Endothelial cell of umbilical vein (primary cell): ENCODE measurements at regions not wholly inside any gene's neighbourhood (a gene's known extent, or its start where the extent isn't known, plus 50 kb on each side); places are given as distances from the start of the nearest gene placed in this dataset.

ENCODE experiments used
- BruUV-seq: library from RNA; stranded (reverse); fragments of 400-500 nt; replicated peaks from 2 replicates; lab custom pipeline; 2021; lab: Mats Ljungman, UMichigan
- CTCF ChIA-PET: fragments of 300-600, 350-600 bp; sonication (Branson Sonifier 250); formaldehyde crosslinking; loops from one replicate; lab custom pipeline; 2021; ENCODE audit warnings: antibody characterized with exemption, inconsistent platforms; lab: Charles Lee
- POLR2A ChIA-PET: fragments of 300-600, 350-600 bp; sonication (Branson Sonifier 250); formaldehyde crosslinking; loops from one replicate; lab custom pipeline; 2021; ENCODE audit warnings: antibody characterized with exemption, inconsistent platforms; lab: Charles Lee
- DNase-seq: peaks from one replicate; pipeline ENCODE4 v3.0.0-alpha.2; 2011; ENCODE audit warnings: low read depth, low spot score
- FAIRE-seq: peaks from 2 replicates; lab custom pipeline; 2011; peaks lifted over from hg19 to GRCh38; lab: Jason Lieb, UNC
- H2AFZ ChIP-seq: 2 replicates; pipeline ENCODE4 v1.6.0; 2012; ENCODE audit warnings: low read depth, low read length, control low read depth, inconsistent platforms
- H3K27ac ChIP-seq: 2 replicates; pipeline ENCODE4 v1.5.1; 2011; ENCODE audit warnings: low read depth, mild to moderate bottlenecking, control low read depth, low read length, moderate library complexity; ENCODE audit not compliant: insufficient read depth
- H3K27me3 ChIP-seq, 2 experiments: 2 replicates each; pipeline versions ENCODE4 v1.6.0 to v1.6.1; 2011; ENCODE audit warnings: low read length in 2 of 2, mixed read lengths in 1 of 2; ENCODE audit not compliant: control insufficient read depth in 2 of 2, insufficient read depth in 2 of 2
- H3K36me3 ChIP-seq, 2 experiments: 2 replicates in 1 of 2; 3 replicates in 1 of 2; pipeline ENCODE4 v1.5.1; 2011; ENCODE audit warnings: low read length in 2 of 2, mild to moderate bottlenecking in 1 of 2, moderate library complexity in 1 of 2; ENCODE audit not compliant: control insufficient read depth in 2 of 2, insufficient read depth in 2 of 2; ENCODE audit errors: extremely low read depth in 1 of 2
- H3K4me1 ChIP-seq: 3 replicates; pipeline ENCODE4 v1.5.1; 2011; ENCODE audit warnings: mild to moderate bottlenecking, low read length; ENCODE audit not compliant: control insufficient read depth, insufficient read depth; ENCODE audit errors: extremely low read depth
- H3K4me2 ChIP-seq: 2 replicates; pipeline ENCODE4 v1.6.1; 2011; ENCODE audit warnings: low read length, control low read depth, mixed read lengths; ENCODE audit not compliant: insufficient read depth
- H3K4me3 ChIP-seq, 3 experiments: fragments of 200-600 bp in 1 of 3; sonication (generic), shearing (Covaris generic) in 1 of 3; replicated peaks in 1 of 3; 2 replicates each; pipeline ENCODE4 v1.5.1; 2011 to 2016; ENCODE audit warnings: control low read depth in 3 of 3, low read length in 3 of 3, mild to moderate bottlenecking in 2 of 3, inconsistent platforms in 1 of 3, low read depth in 1 of 3, moderate library complexity in 1 of 3; ENCODE audit not compliant: insufficient read depth in 1 of 3
- H3K79me2 ChIP-seq: 2 replicates; pipeline ENCODE4 v1.6.0; 2012; ENCODE audit warnings: low read length, inconsistent platforms; ENCODE audit not compliant: control insufficient read depth, insufficient read depth
- H3K9ac ChIP-seq: replicated peaks from 2 replicates; pipeline ENCODE3; 2011; ENCODE audit warnings: low read length, control low read depth; ENCODE audit not compliant: insufficient read depth; ENCODE audit errors: extremely low read depth
- H3K9me1 ChIP-seq: replicated peaks from 3 replicates; pipeline ENCODE4 v1.6.0; 2011; ENCODE audit warnings: mild to moderate bottlenecking, low read length; ENCODE audit not compliant: control insufficient read depth, insufficient read depth; ENCODE audit errors: extremely low read depth
- H3K9me3 ChIP-seq: replicated peaks from 2 replicates; pipeline ENCODE4 v1.5.1; 2012; ENCODE audit warnings: low read length, inconsistent platforms; ENCODE audit not compliant: control insufficient read depth, insufficient read depth
- H4K20me1 ChIP-seq: replicated peaks from 2 replicates; pipeline ENCODE3; 2011; ENCODE audit warnings: mild to moderate bottlenecking, low read length; ENCODE audit not compliant: control insufficient read depth, insufficient read depth; ENCODE audit errors: extremely low read depth
- EZH2 ChIP-seq: IDR thresholded peaks from 2 replicates; pipeline ENCODE4 v1.6.1; 2012; ENCODE audit warnings: borderline replicate concordance, low read depth, mild to moderate bottlenecking, moderate library complexity, low read length, inconsistent platforms; ENCODE audit not compliant: severe bottlenecking
- FOS ChIP-seq: IDR thresholded peaks from 2 replicates; pipeline ENCODE4 v1.6.1; 2011; ENCODE audit warnings: mild to moderate bottlenecking, low read length, moderate library complexity, borderline replicate concordance; ENCODE audit not compliant: insufficient read depth
- GATA2 ChIP-seq: IDR thresholded peaks from 2 replicates; pipeline ENCODE4 v1.7.0; 2011; ENCODE audit warnings: low read depth, mild to moderate bottlenecking, moderate library complexity, mixed read lengths, low read length; ENCODE audit not compliant: insufficient read length, insufficient read depth
- JUN ChIP-seq: IDR thresholded peaks from 2 replicates; pipeline ENCODE4 v1.6.1; 2011; ENCODE audit warnings: borderline replicate concordance, low read depth; ENCODE audit not compliant: insufficient read length, insufficient read depth
- MYC ChIP-seq: IDR thresholded peaks from one replicate; pipeline ENCODE4 v1.6.1; 2011; ENCODE audit warnings: mild to moderate bottlenecking, low read depth, low read length
- POLR2A ChIP-seq: IDR thresholded peaks from 2 replicates; pipeline ENCODE4 v1.6.1; 2012; ENCODE audit warnings: low read depth, mild to moderate bottlenecking, control low read depth, low read length
- POLR2AphosphoS5 ChIP-seq: IDR thresholded peaks from 2 replicates; pipeline ENCODE4 v1.6.1; 2012; ENCODE audit warnings: low read depth, mild to moderate bottlenecking, control low read depth, low read length, moderate library complexity; ENCODE audit not compliant: insufficient read depth
- dilution Hi-C: fragments of 300-500 bp; cut with MboI; formaldehyde crosslinking; loops from one replicate; pipeline ENCODE4 v1.15.0; 2019; ENCODE audit warnings: low sequenced_read_pairs; ENCODE audit not compliant: extremely low pct_ligation_motif_present
- intact Hi-C: fragments of 100-400 bp; cut with micrococcal nuclease; formaldehyde crosslinking; loops from one replicate; pipeline ENCODE4 v1.10.0; 2022
- TF ChIP-seq, protein P1 (sequence below): IDR thresholded peaks from 2 replicates; pipeline ENCODE4 v1.6.1; 2011; ENCODE audit not compliant: insufficient read depth, insufficient read length
- TF ChIP-seq, protein P2 (sequence below), 2 donors: IDR thresholded peaks; 1 replicate in 1 of 2; 2 replicates in 1 of 2; pipeline ENCODE4 v1.5.1; 2011; ENCODE audit warnings: low read length in 2 of 2, mild to moderate bottlenecking in 2 of 2, moderate library complexity in 2 of 2, control low read depth in 1 of 2, inconsistent platforms in 1 of 2, low read depth in 1 of 2; ENCODE audit not compliant: insufficient read depth in 1 of 2; ENCODE audit errors: extremely low read depth in 1 of 2

DNA sequence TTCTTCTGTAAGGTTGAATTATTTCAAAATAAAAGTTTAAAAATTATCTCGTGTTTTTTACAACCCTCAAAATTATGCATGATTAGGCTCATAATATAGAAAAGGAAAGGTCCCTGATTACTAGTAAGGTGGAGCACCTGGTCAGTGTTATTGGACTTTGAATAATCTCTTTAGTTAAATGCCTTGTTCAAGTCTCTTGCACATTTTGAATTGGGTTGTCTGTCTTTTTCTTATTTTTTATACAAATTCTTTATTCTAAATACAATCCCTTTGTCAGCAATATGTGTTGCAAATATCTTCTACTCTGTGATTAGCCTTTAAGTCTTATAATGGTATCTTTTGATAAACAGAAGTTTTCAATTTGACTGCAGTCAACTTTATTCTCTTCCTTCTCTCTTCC is 100.7 kb upstream of the TNFSF4 start:
- Histone ChIP-seq H3K4me2 (no peak overlapping the region), H3K4me3 (no peak overlapping the region), H3K9me3 (no peaks in the 10 kb centered on the region), H3K36me3 (no peaks in the 10 kb centered on the region), H3K9me1 (no peaks in the 10 kb centered on the region), H3K9ac (no peak overlapping the region), H4K20me1 (no peaks in the 10 kb centered on the region), H2AFZ (no peak overlapping the region), H3K27me3 (peaks cover 0 to 2% of the 10 kb centered on the region in 2 experiments), H3K79me2 (no peaks in the 10 kb centered on the region), H3K4me1 (no peaks in the 10 kb centered on the region), H3K27ac (no peak overlapping the region)
- TF ChIP-seq, protein P1, sequence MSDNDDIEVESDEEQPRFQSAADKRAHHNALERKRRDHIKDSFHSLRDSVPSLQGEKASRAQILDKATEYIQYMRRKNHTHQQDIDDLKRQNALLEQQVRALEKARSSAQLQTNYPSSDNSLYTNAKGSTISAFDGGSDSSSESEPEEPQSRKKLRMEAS = no peak
- TF ChIP-seq EZH2 (no peak), GATA2 (no peak), JUN (no peak), FOS (no peak), POLR2AphosphoS5 (no peak), POLR2A (no peak), MYC (no peak)
- TF ChIP-seq, protein P2, sequence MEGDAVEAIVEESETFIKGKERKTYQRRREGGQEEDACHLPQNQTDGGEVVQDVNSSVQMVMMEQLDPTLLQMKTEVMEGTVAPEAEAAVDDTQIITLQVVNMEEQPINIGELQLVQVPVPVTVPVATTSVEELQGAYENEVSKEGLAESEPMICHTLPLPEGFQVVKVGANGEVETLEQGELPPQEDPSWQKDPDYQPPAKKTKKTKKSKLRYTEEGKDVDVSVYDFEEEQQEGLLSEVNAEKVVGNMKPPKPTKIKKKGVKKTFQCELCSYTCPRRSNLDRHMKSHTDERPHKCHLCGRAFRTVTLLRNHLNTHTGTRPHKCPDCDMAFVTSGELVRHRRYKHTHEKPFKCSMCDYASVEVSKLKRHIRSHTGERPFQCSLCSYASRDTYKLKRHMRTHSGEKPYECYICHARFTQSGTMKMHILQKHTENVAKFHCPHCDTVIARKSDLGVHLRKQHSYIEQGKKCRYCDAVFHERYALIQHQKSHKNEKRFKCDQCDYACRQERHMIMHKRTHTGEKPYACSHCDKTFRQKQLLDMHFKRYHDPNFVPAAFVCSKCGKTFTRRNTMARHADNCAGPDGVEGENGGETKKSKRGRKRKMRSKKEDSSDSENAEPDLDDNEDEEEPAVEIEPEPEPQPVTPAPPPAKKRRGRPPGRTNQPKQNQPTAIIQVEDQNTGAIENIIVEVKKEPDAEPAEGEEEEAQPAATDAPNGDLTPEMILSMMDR (IDR thresholded peaks at IDR 0.05; ENCODE audit: extremely low read depth in 1 of 2, insufficient read depth in 1 of 2, low read depth in 1 of 2, low read length in 2 of 2) = no peak
- DNase-seq = no peak
- no TSS peak for BruUV-seq
- no peak for FAIRE-seq
- dilution Hi-C loops (no loop called here), intact Hi-C loops (no loop called here)
- ChIA-PET CTCF (no interaction called here), POLR2A (no interaction called here)
